ENCODE measurements at regions not wholly inside any gene's neighbourhood (a gene's known extent, or its start where the extent isn't known, plus 50 kb on each side); places are given as distances from the start of the nearest gene placed in this dataset.
A peak's percentile ranks its signal among the peaks of the same experiment; 100 is the strongest.

- TF ChIP-seq EZH2 (IDR thresholded peaks at IDR 0.05; ENCODE audit: borderline replicate concordance), result no peak
- peak; percentile 45 for TF ChIP-seq CTCF (IDR thresholded peaks at IDR 0.05; ENCODE audit: poor library complexity)
- no peak overlapping the region for H3K4me2 ChIP-seq
- WGBS (ENCODE audit: low lambda C conversion rate, missing lambda C conversion rate), result 59% methylated on average over 1 of the region's 1 CpG
- H3K79me2 ChIP-seq, result no peaks in the 10 kb centered on the region
- H3K27me3 ChIP-seq, result no peaks in the 10 kb centered on the region
- no peaks in the 10 kb centered on the region for H3K36me3 ChIP-seq (replicated peaks; ENCODE audit: insufficient read depth, low read depth)
- no peak overlapping the region for H3K27ac ChIP-seq
- H3K4me3 ChIP-seq, result no peak overlapping the region
- no peaks in the 10 kb centered on the region for H3K9me2 ChIP-seq (replicated peaks; ENCODE audit: insufficient read depth)
- H4K20me1 ChIP-seq (ENCODE audit: insufficient read depth, poor library complexity, severe bottlenecking), result no peaks in the 10 kb centered on the region
- DNase-seq (ENCODE audit: low spot score), result no peak
- peaks cover 4% of the 10 kb centered on the region for H3K4me1 ChIP-seq (ENCODE audit: insufficient read depth)
- no peak overlapping the region for H2AFZ ChIP-seq
- H3K9me3 ChIP-seq (ENCODE audit: low read depth), result no peaks in the 10 kb centered on the region
Observed at GRCh38 chr16:64455275-64455674, 666.6 kb downstream of the CDH11 start.

DNA sequence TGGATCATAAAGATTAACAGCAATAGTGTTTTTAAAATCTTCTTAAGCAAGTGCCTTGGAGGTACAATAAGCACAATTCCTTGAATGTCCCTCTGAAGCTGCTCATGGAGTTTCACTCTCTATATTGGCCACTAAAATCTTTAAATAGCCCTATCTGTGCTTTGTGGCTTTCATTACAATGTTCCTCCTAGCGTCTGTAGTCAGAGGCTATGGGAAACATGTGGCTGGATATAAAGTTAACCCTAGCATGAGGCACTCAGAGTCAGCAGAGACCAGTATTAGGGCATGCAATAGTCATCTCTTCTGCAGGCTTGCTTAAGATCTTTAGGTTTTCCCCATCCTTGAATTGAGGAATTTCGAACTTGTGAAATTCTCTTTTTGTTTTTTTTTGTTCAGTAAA, 668.2 kb downstream of the CDH11 start:
- H3K79me2 ChIP-seq, result no peaks in the 10 kb centered on the region
- peak overlapping the region; percentile 8 for H3K4me2 ChIP-seq
- no peak overlapping the region for H3K27ac ChIP-seq
- no peaks in the 10 kb centered on the region for H3K27me3 ChIP-seq
- no peaks in the 10 kb centered on the region for H3K9me2 ChIP-seq (replicated peaks; ENCODE audit: insufficient read depth)
- no peak for TF ChIP-seq EZH2phosphoT487 (IDR thresholded peaks at IDR 0.05; ENCODE audit: low read depth, severe bottlenecking, unreplicated experiment)
- WGBS (ENCODE audit: low lambda C conversion rate, missing lambda C conversion rate), result 59% methylated on average over 2 of the region's 2 CpGs
- no peaks in the 10 kb centered on the region for H3K36me3 ChIP-seq (replicated peaks; ENCODE audit: insufficient read depth, low read depth)
- H4K20me1 ChIP-seq (ENCODE audit: insufficient read depth, poor library complexity, severe bottlenecking), result no peaks in the 10 kb centered on the region
- no peak for DNase-seq (ENCODE audit: low spot score)
- H3K9me3 ChIP-seq (ENCODE audit: low read depth), result no peaks in the 10 kb centered on the region
- H3K4me1 ChIP-seq (ENCODE audit: insufficient read depth), result peaks cover 4% of the 10 kb centered on the region
- H3K4me3 ChIP-seq, result no peak overlapping the region
- H2AFZ ChIP-seq, result peak overlapping the region; percentile 18

DNA sequence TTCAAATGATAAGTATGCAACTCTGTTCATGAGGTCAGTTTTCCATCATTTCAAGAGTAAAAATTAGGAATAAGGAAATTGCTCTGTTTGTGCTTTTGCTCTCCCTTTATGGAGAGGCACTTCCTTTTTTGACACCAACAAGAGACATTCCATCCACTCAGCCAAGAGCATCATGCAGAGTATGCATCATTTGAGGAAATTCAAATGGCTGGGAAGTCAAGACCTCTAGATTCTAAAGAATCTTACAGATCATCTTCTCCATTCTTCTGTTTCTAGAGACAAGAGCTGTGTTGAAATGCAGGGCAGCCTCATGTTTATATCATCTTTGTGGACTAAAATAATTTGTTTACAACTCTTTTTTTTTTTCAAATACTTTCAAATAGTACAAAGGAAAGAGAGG, 669.4 kb downstream of the CDH11 start:
- no peaks in the 10 kb centered on the region for H3K36me3 ChIP-seq (replicated peaks; ENCODE audit: insufficient read depth, low read depth)
- no peak for DNase-seq (ENCODE audit: low spot score)
- H3K4me2 ChIP-seq, result no peak overlapping the region
- no peak overlapping the region for H2AFZ ChIP-seq
- no peaks in the 10 kb centered on the region for H4K20me1 ChIP-seq (ENCODE audit: insufficient read depth, poor library complexity, severe bottlenecking)
- TF ChIP-seq CTCF (IDR thresholded peaks at IDR 0.05; ENCODE audit: poor library complexity) (no peak), EZH2phosphoT487 (IDR thresholded peaks at IDR 0.05; ENCODE audit: low read depth, severe bottlenecking, unreplicated experiment) (no peak), EZH2 (IDR thresholded peaks at IDR 0.05; ENCODE audit: borderline replicate concordance) (no peak)
- H3K27me3 ChIP-seq, result no peaks in the 10 kb centered on the region
- H3K9me3 ChIP-seq (ENCODE audit: low read depth), result no peaks in the 10 kb centered on the region
- no peak overlapping the region for H3K27ac ChIP-seq
- peaks cover 4% of the 10 kb centered on the region for H3K4me1 ChIP-seq (ENCODE audit: insufficient read depth)
- H3K79me2 ChIP-seq, result no peaks in the 10 kb centered on the region
- no peaks in the 10 kb centered on the region for H3K9me2 ChIP-seq (replicated peaks; ENCODE audit: insufficient read depth)
- H3K4me3 ChIP-seq, result no peak overlapping the region

DNA sequence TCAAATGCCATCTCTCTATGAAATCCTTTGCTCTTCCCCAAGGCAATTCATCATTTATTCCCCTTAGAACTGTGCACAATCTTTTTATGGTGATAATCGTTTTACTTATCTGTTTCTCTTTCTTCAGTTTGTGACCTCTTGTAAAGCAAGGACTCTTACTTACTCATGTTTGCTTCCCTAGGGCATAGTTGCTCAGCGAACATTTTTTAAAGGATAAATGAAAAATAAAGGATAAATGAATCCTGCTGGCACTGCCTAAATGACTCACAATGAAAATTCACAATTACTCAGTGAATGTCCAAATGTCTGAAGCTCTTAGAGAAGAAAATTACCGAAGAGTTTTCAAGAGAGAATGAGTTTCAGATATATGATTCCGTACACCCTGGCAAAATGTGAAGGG, 671.7 kb downstream of the CDH11 start:
- Histone ChIP-seq H3K4me3 (no peak overlapping the region), H3K9me3 (ENCODE audit: low read depth) (no peaks in the 10 kb centered on the region), H3K79me2 (no peaks in the 10 kb centered on the region), H2AFZ (no peak overlapping the region), H3K27ac (no peak overlapping the region), H3K27me3 (no peaks in the 10 kb centered on the region), H3K9me2 (replicated peaks; ENCODE audit: insufficient read depth) (no peaks in the 10 kb centered on the region), H3K4me1 (ENCODE audit: insufficient read depth) (peaks cover 4% of the 10 kb centered on the region), H3K4me2 (no peak overlapping the region), H4K20me1 (ENCODE audit: insufficient read depth, poor library complexity, severe bottlenecking) (no peaks in the 10 kb centered on the region), H3K36me3 (replicated peaks; ENCODE audit: insufficient read depth, low read depth) (no peaks in the 10 kb centered on the region)
- WGBS (ENCODE audit: low lambda C conversion rate, missing lambda C conversion rate), result 77% methylated on average over 4 of the region's 4 CpGs
- DNase-seq (ENCODE audit: low spot score), result no peak
- TF ChIP-seq EZH2 (IDR thresholded peaks at IDR 0.05; ENCODE audit: borderline replicate concordance) (no peak), EZH2phosphoT487 (IDR thresholded peaks at IDR 0.05; ENCODE audit: low read depth, severe bottlenecking, unreplicated experiment) (no peak), CTCF (IDR thresholded peaks at IDR 0.05; ENCODE audit: poor library complexity) (no peak)
